Smooth muscle cell (in vitro differentiated cells): ENCODE measurements at regions not wholly inside any gene's neighbourhood (a gene's known extent, or its start where the extent isn't known, plus 50 kb on each side); places are given as distances from the start of the nearest gene placed in this dataset.
A peak's percentile ranks its signal among the peaks of the same experiment; 100 is the strongest.

Source experiments
- DNase-seq: peaks from one replicate; lab custom pipeline; 2025; ENCODE audit not compliant: unreplicated experiment; lab: John Stamatoyannopoulos, UW
- H2AFZ ChIP-seq: fragments of 200-600 bp; sonication (generic); 2 replicates; pipeline ENCODE4 v1.6.0; 2016; ENCODE audit warnings: antibody characterized with exemption, low read depth, mild to moderate bottlenecking
- H3F3A ChIP-seq: fragments of 200-600 bp; sonication (generic); 2 replicates; pipeline ENCODE4 v1.6.0; 2017; ENCODE audit warnings: antibody characterized with exemption, low read depth
- H3K27ac ChIP-seq: fragments of 200-600 bp; sonication (generic); 2 replicates; pipeline ENCODE4 v1.5.1; 2016; ENCODE audit warnings: low read depth, mild to moderate bottlenecking
- H3K27me3 ChIP-seq: fragments of 200-600 bp; sonication (generic); 2 replicates; pipeline ENCODE4 v1.6.1; 2016; ENCODE audit warnings: low read depth, mild to moderate bottlenecking
- H3K36me3 ChIP-seq: fragments of 200-600 bp; sonication (generic); 2 replicates; pipeline ENCODE4 v1.5.1; 2016; ENCODE audit warnings: low read depth
- H3K4me1 ChIP-seq: fragments of 200-600 bp; sonication (generic); 2 replicates; pipeline ENCODE4 v1.5.1; 2016; ENCODE audit warnings: low read depth
- H3K4me2 ChIP-seq: fragments of 200-600 bp; sonication (generic); 2 replicates; pipeline ENCODE4 v1.6.0; 2016; ENCODE audit warnings: mild to moderate bottlenecking
- H3K4me3 ChIP-seq: fragments of 200-600 bp; sonication (generic); 2 replicates; pipeline ENCODE4 v1.5.1; 2016; ENCODE audit warnings: mild to moderate bottlenecking
- H3K79me2 ChIP-seq: fragments of 200-600 bp; sonication (generic); 2 replicates; pipeline ENCODE4 v1.6.0; 2016; ENCODE audit warnings: low read depth, mild to moderate bottlenecking
- H3K9ac ChIP-seq: fragments of 200-600 bp; sonication (generic); 2 replicates; pipeline ENCODE4 v1.6.0; 2016; ENCODE audit warnings: low read depth
- H3K9me3 ChIP-seq: fragments of 200-600 bp; sonication (generic); replicated peaks from 2 replicates; pipeline ENCODE4 v1.5.1; 2016; ENCODE audit warnings: low read depth
- H4K20me1 ChIP-seq: fragments of 200-600 bp; sonication (generic); 2 replicates; pipeline ENCODE4 v1.6.0; 2016; ENCODE audit warnings: low read depth
- WGBS: methylation state at CpG from one replicate; pipeline ENCODE4 v1.1.7; 2016; ENCODE audit warnings: low lambda C conversion rate; 5-methylcytosine and 5-hydroxymethylcytosine counted together
- TF ChIP-seq, protein P1 (sequence below): fragments of 200-600 bp; sonication (generic); IDR thresholded peaks from 2 replicates; pipeline ENCODE4 v1.5.1; 2017; ENCODE audit warnings: borderline replicate concordance, mild to moderate bottlenecking, antibody characterized with exemption; ENCODE audit not compliant: insufficient read depth, poor library complexity, severe bottlenecking

DNA sequence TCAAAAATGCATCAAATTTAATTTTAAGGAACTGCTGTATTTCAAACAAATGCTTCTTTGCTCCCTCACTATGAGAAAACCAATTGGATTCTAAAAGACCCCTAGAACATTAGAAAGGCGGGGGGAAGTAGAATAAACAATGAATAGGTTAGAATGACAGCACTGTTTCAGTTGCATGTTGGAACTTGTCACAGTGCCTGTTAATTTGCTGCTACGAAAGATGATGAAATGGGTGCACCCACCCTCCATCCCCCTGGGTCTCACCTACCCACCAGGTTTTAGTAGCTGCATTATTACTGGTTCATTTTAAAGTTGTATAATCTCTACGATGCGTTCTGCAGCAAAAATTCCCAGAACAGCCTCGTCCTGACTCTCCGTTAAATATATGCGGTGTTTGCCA is 193.0 kb upstream of the COPS8 start:
- H3K4me2 ChIP-seq = no peak overlapping the region
- no peak overlapping the region for H3K27ac ChIP-seq
- no peak overlapping the region for H3K9ac ChIP-seq
- H3K4me3 ChIP-seq = no peak overlapping the region
- H3F3A ChIP-seq = peaks cover 10% of the 10 kb centered on the region
- no peaks in the 10 kb centered on the region for H3K79me2 ChIP-seq
- 83% methylated on average over 7 of the region's 7 CpGs for WGBS
- H3K4me1 ChIP-seq = peaks cover 4% of the 10 kb centered on the region
- H3K27me3 ChIP-seq = no peaks in the 10 kb centered on the region
- no peak overlapping the region for H2AFZ ChIP-seq
- H3K36me3 ChIP-seq = no peaks in the 10 kb centered on the region
- TF ChIP-seq, protein P1, sequence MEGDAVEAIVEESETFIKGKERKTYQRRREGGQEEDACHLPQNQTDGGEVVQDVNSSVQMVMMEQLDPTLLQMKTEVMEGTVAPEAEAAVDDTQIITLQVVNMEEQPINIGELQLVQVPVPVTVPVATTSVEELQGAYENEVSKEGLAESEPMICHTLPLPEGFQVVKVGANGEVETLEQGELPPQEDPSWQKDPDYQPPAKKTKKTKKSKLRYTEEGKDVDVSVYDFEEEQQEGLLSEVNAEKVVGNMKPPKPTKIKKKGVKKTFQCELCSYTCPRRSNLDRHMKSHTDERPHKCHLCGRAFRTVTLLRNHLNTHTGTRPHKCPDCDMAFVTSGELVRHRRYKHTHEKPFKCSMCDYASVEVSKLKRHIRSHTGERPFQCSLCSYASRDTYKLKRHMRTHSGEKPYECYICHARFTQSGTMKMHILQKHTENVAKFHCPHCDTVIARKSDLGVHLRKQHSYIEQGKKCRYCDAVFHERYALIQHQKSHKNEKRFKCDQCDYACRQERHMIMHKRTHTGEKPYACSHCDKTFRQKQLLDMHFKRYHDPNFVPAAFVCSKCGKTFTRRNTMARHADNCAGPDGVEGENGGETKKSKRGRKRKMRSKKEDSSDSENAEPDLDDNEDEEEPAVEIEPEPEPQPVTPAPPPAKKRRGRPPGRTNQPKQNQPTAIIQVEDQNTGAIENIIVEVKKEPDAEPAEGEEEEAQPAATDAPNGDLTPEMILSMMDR = no peak
- DNase-seq = no peak
- H3K9me3 ChIP-seq = no peaks in the 10 kb centered on the region
- H4K20me1 ChIP-seq = no peaks in the 10 kb centered on the region

DNA sequence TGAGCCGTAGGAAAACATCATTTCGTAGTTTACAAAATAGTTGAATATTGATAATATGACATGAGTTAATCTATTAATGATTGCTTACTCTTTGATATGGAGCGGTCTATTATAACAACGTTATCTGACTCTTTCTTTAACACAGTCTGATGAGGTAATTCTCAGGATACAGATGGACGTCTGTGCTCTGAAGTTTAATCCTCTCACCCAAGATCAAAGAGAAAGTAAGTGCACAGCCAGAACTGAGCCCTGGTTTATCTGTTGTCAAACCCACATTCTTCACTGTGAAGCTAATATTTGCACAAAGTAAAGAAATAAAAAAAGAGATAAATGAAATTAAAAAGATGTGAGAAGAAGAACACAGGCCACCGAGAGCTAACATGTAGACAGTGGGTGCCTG is 190.9 kb upstream of the COPS8 start:
- Histone ChIP-seq H3K4me2 (peak overlapping the region; percentile 77), H3K4me1 (peaks cover 4% of the 10 kb centered on the region), H2AFZ (peak overlapping the region; percentile 11), H3K9ac (no peak overlapping the region), H4K20me1 (no peaks in the 10 kb centered on the region), H3F3A (no peaks in the 10 kb centered on the region), H3K4me3 (peak overlapping the region; percentile 5), H3K27me3 (no peaks in the 10 kb centered on the region), H3K36me3 (no peaks in the 10 kb centered on the region), H3K79me2 (no peaks in the 10 kb centered on the region), H3K27ac (peak overlapping the region; percentile 63), H3K9me3 (no peaks in the 10 kb centered on the region)
- TF ChIP-seq, protein P1 = no peak
- 21% methylated on average over 6 of the region's 6 CpGs for WGBS
- DNase-seq = no peak

DNA sequence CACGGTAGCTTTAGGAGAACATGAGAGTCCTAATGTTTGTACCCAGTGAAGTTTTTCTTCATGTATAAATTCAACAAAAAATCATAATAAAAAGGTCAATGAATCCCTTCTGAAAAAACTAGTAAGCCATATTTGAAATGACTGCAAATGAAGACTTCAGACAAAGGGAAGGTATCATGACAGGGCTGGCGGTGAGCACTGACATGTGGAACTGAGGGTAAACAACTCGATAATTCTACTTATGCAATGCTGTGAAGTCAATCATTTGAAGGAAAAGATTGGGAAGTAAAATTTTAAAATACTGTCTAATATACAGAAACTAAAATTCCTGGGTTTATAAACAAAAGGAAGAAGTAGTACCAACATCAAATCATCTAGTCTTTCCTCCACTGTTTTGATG is 190.2 kb upstream of the COPS8 start:
- no peak for DNase-seq
- no peaks in the 10 kb centered on the region for H3K36me3 ChIP-seq
- WGBS = 90% methylated on average over 3 of the region's 3 CpGs
- H3K9ac ChIP-seq = no peak overlapping the region
- H3K4me1 ChIP-seq = peaks cover 4% of the 10 kb centered on the region
- no peaks in the 10 kb centered on the region for H3F3A ChIP-seq
- peak overlapping the region; percentile 11 for H2AFZ ChIP-seq
- no peaks in the 10 kb centered on the region for H4K20me1 ChIP-seq
- no peaks in the 10 kb centered on the region for H3K79me2 ChIP-seq
- no peaks in the 10 kb centered on the region for H3K9me3 ChIP-seq
- peak overlapping the region; percentile 77 for H3K4me2 ChIP-seq
- peak overlapping the region; percentile 63 for H3K27ac ChIP-seq
- TF ChIP-seq, protein P1 = no peak
- no peaks in the 10 kb centered on the region for H3K27me3 ChIP-seq
- no peak overlapping the region for H3K4me3 ChIP-seq

DNA sequence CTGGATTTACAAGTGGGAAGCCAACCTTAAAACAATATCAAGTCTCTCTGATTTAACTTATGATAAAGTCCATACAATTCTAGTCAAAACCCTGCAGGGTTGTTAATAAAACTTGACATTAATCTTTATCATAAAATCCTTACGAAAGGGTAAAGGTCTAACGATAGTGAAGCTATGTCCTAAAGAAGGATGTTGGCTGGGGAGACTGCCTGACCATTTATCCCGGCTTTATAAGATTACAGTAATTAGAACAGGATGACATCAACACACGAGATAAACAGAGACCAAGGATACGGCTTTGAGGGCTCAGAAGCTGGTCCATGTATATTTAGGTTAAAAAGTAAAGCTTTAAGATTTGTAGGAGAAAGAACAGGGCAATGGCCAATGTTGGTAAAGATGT is 189.0 kb upstream of the COPS8 start:
- DNase-seq = no peak
- Histone ChIP-seq H3K36me3 (no peaks in the 10 kb centered on the region), H3K9ac (no peak overlapping the region), H3K79me2 (no peaks in the 10 kb centered on the region), H4K20me1 (no peaks in the 10 kb centered on the region), H3K4me2 (peak overlapping the region; percentile 53), H2AFZ (peak overlapping the region; percentile 63), H3K27ac (peak overlapping the region; percentile 63), H3K4me3 (no peak overlapping the region), H3K9me3 (no peaks in the 10 kb centered on the region), H3K4me1 (peaks cover 4% of the 10 kb centered on the region), H3K27me3 (no peaks in the 10 kb centered on the region), H3F3A (no peaks in the 10 kb centered on the region)
- TF ChIP-seq, protein P1 = no peak
- WGBS = 21% methylated on average over 5 of the region's 5 CpGs
